PC-9 (cell line): ENCODE measurements at regions not wholly inside any gene's neighbourhood (a gene's known extent, or its start where the extent isn't known, plus 50 kb on each side); places are given as distances from the start of the nearest gene placed in this dataset.
"Not testable (repeated sequence)": the region's sequence is repeated elsewhere in the genome, so short reads cannot be mapped to it uniquely, and the experiment has no call there.

ENCODE experiments used
- CTCF ChIP-seq: fragments of 200-600 bp; sonication (generic); conservative IDR thresholded peaks from 2 replicates; pipeline ENCODE4 v1.6.1; 2017; ENCODE audit warnings: mixed run types, antibody characterized with exemption, mild to moderate bottlenecking, moderate library complexity
- EZH2 ChIP-seq: fragments of 200-600 bp; sonication (generic); IDR thresholded peaks from 2 replicates; pipeline ENCODE4 v1.8.0; 2017; ENCODE audit warnings: antibody characterized with exemption, low read depth

DNA sequence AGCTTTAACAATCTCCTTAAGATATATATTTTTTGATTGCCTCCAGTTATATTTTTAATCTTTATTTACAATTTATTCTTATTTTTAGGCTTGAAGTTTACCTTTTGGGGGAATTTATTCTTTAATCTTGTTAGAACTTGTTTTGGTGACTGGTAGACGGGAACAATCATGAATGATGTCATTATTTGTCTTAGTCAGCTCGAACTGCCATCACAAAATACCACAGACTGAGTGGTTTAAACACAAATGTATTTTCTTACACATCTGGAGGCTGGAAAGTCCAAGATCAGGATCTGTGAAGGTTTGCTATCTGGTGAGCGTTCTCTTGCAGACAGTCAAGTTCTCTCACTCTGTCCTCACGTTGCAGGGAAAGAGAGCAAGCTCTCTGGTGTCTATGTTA lies 639.5 kb upstream of the SEMA6D start:
- not testable (repeated sequence) for TF ChIP-seq CTCF, EZH2
